Activated CD4-positive, alpha-beta T cell treated with anti-CD3 and anti-CD28 coated beads, Interleukin-2, amount 50 U/mL, for 4 hours (primary cell): ENCODE measurements at regions not wholly inside any gene's neighbourhood (a gene's known extent, or its start where the extent isn't known, plus 50 kb on each side); places are given as distances from the start of the nearest gene placed in this dataset.

Source experiments
- DNase-seq, 2 experiments: peaks; one replicate each; pipeline ENCODE4 v3.0.0-alpha.2; 2020

DNA sequence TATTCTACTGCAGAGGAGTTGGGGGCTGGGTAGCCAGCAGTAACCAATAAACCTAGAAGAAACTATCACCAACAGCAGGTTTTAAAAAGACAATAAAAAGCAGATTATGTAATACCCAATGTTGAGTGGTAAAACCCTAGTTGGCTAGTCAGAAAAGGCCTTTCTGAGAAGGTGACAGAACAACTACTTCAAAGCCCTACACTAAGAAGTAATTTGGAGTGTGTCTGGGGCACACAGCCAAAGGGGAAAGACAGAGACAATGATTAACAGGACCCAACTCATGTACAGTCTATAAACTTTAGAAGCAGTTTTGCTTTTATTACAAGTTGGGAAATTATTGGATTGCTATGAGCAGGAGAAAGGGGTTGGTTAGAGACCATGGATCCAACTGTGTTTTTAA lies 77.2 kb upstream of the TMEM106B start:
- DNase-seq: no peak

DNA sequence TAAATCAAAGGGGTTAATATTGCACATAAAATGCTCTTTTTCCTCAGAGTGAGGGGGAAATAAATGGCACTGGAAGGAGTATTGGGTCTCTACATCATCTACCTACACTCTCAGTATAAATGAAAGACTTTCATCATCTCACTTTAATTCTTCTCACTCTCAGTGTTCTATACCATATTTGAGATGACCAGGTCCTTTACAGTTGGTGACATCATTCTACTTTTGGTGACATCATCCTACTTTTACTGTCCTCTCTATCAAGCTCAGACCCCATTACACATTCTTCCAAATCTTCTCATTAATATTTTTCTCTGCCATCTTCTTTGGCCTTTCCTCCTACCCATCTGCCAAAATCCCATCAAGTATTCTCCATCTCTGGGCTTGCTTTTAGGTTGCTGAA lies 74.6 kb upstream of the TMEM106B start:
- no peak for DNase-seq

DNA sequence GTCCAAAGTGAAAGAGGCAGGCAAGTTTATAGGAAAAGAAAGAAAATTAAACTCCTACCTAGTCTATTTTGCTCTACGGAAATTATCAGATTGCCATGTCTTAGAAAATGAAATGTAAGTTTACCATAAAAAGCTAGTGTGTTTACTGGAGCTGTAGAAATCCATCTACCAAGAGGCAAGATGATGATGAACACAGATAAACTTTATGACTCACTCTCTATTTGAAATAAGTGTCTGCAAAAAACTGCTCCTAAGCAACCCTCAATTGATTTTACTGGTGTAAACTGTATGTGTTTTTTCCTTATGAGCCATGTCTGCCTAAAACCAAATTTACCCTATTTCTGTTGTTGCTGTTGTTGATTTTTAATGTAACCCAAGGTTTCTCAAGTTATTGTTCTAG lies 73.8 kb upstream of the TMEM106B start:
- DNase-seq: no peak

DNA sequence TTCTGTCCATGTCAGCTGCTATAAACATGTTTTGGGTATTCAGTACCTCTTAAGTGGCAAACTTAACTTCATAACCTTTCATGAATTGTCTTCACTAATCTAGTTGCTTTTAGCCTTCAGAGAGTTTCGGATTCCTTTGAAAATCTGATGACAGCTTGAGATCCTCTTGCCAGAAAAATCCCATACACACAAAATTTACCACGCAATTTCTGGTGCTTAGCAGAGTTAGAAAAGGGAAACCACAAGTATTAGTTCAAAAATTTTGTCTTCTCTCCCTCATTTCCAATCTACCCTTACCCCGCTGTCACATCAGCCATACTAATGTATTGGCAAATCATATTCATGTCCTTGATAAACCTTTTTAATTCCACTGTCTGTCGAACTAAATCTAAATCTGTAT lies 72.7 kb upstream of the TMEM106B start:
- DNase-seq: no peak

DNA sequence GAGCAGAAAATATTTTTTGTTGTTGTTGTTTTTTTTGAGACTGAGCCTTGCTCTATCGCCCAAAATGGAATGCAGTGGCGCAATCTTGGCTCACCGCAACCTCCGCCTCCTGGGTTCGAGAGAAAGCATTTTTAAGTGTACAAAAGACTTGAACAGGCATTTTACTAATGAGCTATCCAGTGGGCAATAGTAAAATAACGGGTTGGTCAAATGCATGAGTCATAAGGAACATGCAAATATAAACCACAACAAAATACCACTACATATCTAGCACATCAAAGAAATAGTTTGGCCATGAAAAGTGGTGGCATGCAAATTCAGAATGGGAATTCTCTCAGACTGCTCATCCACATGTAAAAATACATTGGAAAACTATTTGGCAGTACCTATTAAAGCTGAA lies 71.7 kb upstream of the TMEM106B start:
- DNase-seq: no peak

DNA sequence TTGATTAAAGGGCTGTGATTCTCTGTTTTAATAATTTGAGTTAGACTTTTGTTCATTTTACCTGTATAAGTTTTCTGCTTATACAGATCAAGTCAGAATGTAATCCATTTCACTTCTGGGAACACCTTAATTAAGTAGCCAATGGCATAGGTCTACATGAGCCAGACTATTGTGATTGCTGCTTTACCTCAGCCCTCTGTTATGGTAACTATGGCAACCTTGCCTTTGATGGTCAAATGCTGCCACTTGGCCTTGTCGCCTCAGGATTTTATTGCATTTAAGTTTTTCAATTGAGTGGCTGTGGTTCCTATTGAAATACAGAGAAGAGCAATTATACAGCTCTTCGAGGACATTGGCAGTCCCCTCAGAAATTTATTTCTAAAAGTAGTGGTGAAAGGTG lies 64.3 kb upstream of the TMEM106B start:
- DNase-seq: no peak

DNA sequence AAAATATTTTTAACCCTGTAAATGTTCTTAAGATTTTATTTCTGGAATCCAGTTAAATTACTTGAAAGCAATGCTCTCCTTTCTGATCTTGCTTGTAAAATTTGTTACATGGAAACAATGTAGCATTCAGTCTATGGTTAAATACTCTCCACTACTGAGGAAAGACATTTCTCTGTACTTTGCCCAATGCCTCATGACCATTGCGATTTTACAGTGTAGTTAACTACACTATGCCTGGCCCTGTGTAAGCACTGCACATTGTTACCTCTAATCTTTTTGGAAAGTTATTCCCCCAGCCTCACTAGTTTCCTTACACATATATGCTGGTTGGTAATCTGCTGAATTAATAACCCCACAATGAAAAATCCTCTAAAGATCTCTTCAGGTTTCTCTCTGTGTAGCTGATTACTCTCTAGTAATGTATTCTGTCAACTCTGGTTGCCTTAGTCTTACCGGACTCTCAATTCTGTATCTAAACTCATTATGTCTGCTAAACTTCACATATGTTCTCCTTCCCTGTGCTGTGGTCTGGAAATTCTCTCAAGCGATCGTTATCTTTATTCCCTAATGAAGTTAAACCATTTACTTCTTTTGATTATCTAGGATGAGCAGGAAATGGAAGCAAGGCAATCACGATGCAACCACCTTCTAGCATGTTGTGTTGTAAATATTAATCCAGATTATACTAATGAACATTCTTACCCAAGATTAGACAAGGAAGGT lies 58.7 kb upstream of the TMEM106B start:
- DNase-seq: no peak

DNA sequence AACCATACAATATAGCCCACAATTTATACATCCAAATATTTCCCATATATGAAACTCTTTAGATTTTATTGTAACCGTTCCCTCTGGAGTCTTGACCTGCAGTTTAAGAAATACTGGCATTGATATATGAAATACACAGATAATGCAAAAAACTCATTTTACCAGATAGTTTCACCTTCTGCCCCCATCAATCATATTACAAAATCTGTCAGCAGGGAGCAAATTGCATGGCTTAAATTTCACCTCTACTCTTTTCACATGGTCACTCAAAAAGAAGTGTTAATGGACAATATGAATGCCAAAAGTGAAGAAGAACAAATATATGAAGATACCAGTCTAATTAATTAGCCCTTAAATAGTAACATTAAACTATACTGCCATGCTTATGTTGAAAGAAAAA lies 57.0 kb upstream of the TMEM106B start:
- no peak for DNase-seq

DNA sequence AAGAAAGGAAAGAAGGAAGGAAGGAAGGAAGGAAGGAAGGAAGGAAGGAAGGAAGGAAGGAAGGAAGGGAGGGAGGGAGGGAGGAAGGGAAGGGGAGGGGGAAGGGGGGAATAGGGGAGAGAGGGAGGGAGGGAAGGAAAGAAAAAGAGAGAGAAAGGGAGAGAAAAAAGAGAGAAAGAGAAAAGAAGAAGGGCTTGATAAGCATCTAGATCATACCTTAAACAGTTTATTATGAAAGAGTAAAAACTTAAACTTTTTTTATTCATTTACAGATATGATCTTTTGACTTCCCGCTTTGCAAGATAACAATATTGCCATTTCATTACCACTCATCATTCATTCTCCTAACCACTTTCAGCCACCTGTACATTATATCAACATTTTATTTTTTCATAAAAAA lies 53.6 kb upstream of the TMEM106B start:
- no peak for DNase-seq

DNA sequence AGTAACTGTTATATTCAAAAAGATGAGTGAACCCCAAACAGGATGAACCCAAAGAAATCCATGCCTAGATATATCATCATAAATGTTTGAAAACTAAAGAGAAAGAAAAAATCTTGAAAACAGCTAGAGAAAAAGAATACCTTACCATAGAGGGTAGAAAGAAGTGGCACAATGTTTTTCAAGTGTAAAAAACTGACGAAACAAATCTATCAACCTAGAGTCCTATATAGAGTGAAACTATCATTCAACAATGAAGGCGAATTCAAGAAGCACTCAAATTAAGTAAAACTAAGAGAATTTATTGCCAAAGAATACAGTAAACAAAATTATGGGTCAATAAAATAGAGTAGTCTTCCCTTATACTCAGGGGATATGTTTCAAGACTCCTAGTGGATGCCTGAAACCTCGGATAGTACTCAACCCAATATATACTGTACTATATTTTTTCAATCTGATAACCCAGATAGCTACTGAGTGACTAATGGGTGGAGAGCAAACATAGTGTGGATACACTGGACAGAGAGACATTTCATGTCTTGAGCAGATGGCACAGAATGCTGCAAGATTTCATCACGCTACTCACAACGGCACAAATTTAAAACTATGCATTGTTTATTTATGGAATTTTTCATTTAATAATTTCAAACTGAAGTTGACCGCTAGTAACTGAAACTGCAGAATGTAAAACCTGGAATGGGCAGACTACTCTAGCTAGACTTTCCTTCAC lies 52.6 kb upstream of the TMEM106B start:
- DNase-seq: no peak

DNA sequence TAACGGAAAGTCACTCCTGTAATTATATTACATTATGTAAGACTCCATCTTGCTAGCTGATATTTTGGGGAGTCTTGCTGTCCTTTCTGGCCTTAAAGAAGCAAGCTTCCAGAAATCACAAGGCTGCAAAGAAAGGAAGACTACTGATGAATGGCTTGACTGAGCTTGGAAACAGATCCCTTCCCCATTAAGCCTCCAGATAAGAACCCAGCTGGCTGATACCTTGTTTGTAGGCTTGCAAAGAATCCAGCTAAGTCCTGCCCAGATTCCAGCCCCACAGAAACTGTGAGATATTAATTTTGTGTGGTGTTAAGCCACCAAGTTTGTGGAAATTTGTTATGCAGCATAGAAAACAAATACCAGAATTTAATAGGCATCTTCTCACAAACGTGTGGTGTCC lies 49.9 kb upstream of the TMEM106B start:
- no peak for DNase-seq
